ENCODE measurements at regions not wholly inside any gene's neighbourhood (a gene's known extent, or its start where the extent isn't known, plus 50 kb on each side); places are given as distances from the start of the nearest gene placed in this dataset.

DNA sequence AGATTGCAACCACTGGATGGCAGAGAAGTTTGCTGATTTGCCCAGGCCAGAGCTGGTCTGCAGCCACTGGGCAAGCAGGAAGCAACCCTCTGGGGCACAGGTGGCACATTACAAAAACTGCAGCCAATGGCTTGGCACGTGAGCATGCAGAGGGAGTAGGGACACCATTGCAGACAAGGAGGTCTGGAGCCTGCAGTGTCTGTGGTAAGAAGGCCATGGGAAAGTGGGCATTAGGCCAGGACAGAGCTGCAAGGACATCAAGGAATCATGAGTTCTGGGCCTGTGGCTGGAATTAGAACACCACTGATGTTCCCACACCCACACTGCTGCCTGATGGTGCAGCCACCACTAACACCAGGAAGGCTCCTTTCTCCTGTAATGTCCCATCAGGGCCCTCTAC is 113.0 kb downstream of the TSEN15 start:
- DNase-seq (ENCODE audit: low spot score, unreplicated experiment) = no peak
- Mint-ChIP-seq H3K36me3 (ENCODE audit: insufficient read depth) (no peaks in the 10 kb centered on the region), H3K9me3 (ENCODE audit: low read depth) (peaks cover 6% of the 10 kb centered on the region), H3K27ac (no peak overlapping the region), H3K27me3 (no peaks in the 10 kb centered on the region), H3K4me1 (ENCODE audit: low read depth) (no peaks in the 10 kb centered on the region), H3K4me3 (ENCODE audit: low read depth) (no peak overlapping the region)
- TF ChIP-seq, protein P1, sequence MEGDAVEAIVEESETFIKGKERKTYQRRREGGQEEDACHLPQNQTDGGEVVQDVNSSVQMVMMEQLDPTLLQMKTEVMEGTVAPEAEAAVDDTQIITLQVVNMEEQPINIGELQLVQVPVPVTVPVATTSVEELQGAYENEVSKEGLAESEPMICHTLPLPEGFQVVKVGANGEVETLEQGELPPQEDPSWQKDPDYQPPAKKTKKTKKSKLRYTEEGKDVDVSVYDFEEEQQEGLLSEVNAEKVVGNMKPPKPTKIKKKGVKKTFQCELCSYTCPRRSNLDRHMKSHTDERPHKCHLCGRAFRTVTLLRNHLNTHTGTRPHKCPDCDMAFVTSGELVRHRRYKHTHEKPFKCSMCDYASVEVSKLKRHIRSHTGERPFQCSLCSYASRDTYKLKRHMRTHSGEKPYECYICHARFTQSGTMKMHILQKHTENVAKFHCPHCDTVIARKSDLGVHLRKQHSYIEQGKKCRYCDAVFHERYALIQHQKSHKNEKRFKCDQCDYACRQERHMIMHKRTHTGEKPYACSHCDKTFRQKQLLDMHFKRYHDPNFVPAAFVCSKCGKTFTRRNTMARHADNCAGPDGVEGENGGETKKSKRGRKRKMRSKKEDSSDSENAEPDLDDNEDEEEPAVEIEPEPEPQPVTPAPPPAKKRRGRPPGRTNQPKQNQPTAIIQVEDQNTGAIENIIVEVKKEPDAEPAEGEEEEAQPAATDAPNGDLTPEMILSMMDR (IDR thresholded peaks at IDR 0.05; ENCODE audit: unreplicated experiment) = no peak

GRCh38 chr1:184166485-184166884 is 115.0 kb downstream of the TSEN15 start:
- H3K27ac Mint-ChIP-seq = no peak overlapping the region
- no peak for DNase-seq (ENCODE audit: low spot score, unreplicated experiment)
- H3K4me1 Mint-ChIP-seq (ENCODE audit: low read depth) = no peaks in the 10 kb centered on the region
- no peaks in the 10 kb centered on the region for H3K36me3 Mint-ChIP-seq (ENCODE audit: insufficient read depth)
- no peaks in the 10 kb centered on the region for H3K27me3 Mint-ChIP-seq
- peaks cover 6% of the 10 kb centered on the region for H3K9me3 Mint-ChIP-seq (ENCODE audit: low read depth)
- TF ChIP-seq, protein P1 (IDR thresholded peaks at IDR 0.05; ENCODE audit: unreplicated experiment) = no peak
- no peak overlapping the region for H3K4me3 Mint-ChIP-seq (ENCODE audit: low read depth)

- Mint-ChIP-seq H3K4me3 (ENCODE audit: low read depth) (no peak overlapping the region), H3K36me3 (ENCODE audit: insufficient read depth) (no peaks in the 10 kb centered on the region), H3K27ac (no peak overlapping the region), H3K27me3 (no peaks in the 10 kb centered on the region), H3K4me1 (ENCODE audit: low read depth) (no peaks in the 10 kb centered on the region), H3K9me3 (ENCODE audit: low read depth) (peaks cover 10% of the 10 kb centered on the region)
- DNase-seq (ENCODE audit: low spot score, unreplicated experiment) = no peak
- TF ChIP-seq, protein P1 (IDR thresholded peaks at IDR 0.05; ENCODE audit: unreplicated experiment) = no peak
These were observed 115.8 kb downstream of the TSEN15 start for GRCh38 chr1:184167352-184167751.

GRCh38 chr1:184170719-184171118 is 119.2 kb downstream of the TSEN15 start:
- Mint-ChIP-seq H3K36me3 (ENCODE audit: insufficient read depth) (no peaks in the 10 kb centered on the region), H3K27me3 (no peaks in the 10 kb centered on the region), H3K27ac (no peak overlapping the region), H3K4me3 (ENCODE audit: low read depth) (no peak overlapping the region), H3K4me1 (ENCODE audit: low read depth) (no peaks in the 10 kb centered on the region), H3K9me3 (ENCODE audit: low read depth) (peaks cover 10% of the 10 kb centered on the region)
- TF ChIP-seq, protein P1 (IDR thresholded peaks at IDR 0.05; ENCODE audit: unreplicated experiment) = no peak
- DNase-seq (ENCODE audit: low spot score, unreplicated experiment) = no peak

DNA sequence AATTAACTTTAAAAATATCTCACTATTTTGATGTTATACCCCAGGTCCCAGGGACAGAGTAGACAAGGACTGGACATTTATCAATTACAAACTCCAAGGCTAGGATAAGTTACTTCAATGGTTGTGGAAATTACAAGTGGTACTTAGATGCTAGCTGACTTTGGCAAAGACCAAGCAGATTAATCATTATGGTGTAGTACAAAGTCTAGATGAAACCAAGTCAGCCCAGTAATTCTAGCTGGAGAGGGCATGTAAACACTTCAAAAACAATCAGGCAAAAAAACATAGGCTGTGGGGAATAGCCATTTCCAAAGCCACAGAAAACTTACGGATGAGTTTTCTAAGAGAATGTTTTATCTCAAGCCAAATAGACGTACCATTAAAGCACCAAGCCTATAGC is 124.5 kb downstream of the TSEN15 start:
- Mint-ChIP-seq H3K27me3 (peaks cover 4% of the 10 kb centered on the region), H3K9me3 (ENCODE audit: low read depth) (peaks cover 4% of the 10 kb centered on the region), H3K27ac (no peak overlapping the region), H3K4me3 (ENCODE audit: low read depth) (no peak overlapping the region), H3K4me1 (ENCODE audit: low read depth) (no peaks in the 10 kb centered on the region), H3K36me3 (ENCODE audit: insufficient read depth) (no peaks in the 10 kb centered on the region)
- TF ChIP-seq, protein P1 (IDR thresholded peaks at IDR 0.05; ENCODE audit: unreplicated experiment) = no peak
- no peak for DNase-seq (ENCODE audit: low spot score, unreplicated experiment)

Data from progenitor cell of endocrine pancreas (in vitro differentiated cells).